ENCODE measurements at regions not wholly inside any gene's neighbourhood (a gene's known extent, or its start where the extent isn't known, plus 50 kb on each side); places are given as distances from the start of the nearest gene placed in this dataset.

DNA sequence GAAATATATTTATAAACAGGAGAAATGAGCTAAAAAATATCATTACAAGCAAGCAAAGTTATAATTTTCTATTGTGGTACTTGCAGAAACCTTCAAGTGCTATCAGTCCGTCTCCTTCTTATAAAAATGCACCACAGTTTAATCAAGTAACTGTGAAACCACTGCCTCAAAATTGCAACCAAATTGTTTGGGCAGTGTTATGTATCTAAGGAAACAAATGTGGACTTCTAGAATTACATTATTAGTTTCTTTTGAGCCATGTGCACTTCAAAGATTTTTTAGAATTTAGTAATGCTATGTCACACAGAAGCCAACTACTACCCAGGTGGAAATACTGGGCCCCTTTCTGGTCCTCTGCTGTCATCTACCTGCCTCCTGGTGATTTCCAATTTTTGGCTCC is 495.6 kb downstream of the NYAP2 start:
- H3K36me3 ChIP-seq (ENCODE audit: control insufficient read depth, low read depth, low read length), result no peaks in the 10 kb centered on the region
- H3K9ac ChIP-seq (ENCODE audit: low read length), result no peak overlapping the region
- H3K4me3 ChIP-seq (ENCODE audit: low read length), result no peak overlapping the region
- H3K4me1 ChIP-seq (ENCODE audit: control insufficient read depth, low read depth, low read length), result no peaks in the 10 kb centered on the region
- no peak overlapping the region for H3K27ac ChIP-seq (ENCODE audit: low read length)
- no peaks in the 10 kb centered on the region for H3K9me3 ChIP-seq (ENCODE audit: control insufficient read depth, low read depth, low read length)
- no peaks in the 10 kb centered on the region for H3K27me3 ChIP-seq (ENCODE audit: control insufficient read depth, insufficient read depth, low read length)

DNA sequence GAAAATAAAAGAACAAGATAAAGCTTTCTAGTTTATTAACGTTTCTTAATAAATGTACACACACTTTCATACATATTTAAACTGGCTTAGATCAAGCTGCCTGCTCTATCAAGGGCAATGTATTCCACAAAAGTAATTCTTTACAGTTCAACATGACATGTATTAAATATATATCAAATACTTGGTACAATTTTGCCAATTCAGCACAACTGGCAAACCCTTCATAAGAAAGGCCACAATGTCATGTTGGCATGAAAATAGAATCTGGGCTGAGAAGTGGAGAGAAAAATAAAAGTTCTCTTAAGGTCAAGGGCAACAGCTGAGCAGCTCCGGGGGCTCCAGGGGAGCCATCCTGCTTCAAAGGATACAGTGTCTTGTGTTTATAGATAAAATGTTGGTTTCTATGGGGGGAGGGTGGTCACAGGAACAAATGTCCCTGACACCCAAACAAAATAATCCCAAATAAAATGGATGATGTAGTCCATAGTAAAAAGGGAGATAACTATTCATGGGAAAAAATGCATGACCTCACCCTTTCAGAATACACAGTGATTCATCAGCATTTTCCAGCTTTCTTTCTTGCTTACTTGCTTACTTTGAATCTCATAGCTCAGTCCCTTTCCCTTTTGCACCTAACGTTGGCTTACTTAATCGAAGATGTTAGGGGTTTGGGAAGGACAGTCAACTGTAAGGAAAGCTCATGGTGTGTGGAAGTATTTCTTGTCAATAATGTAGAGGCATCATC is 494.9 kb downstream of the NYAP2 start:
- H3K27ac ChIP-seq (ENCODE audit: low read length), result no peak overlapping the region
- H3K4me1 ChIP-seq (ENCODE audit: control insufficient read depth, low read depth, low read length), result no peaks in the 10 kb centered on the region
- H3K36me3 ChIP-seq (ENCODE audit: control insufficient read depth, low read depth, low read length), result no peaks in the 10 kb centered on the region
- H3K4me3 ChIP-seq (ENCODE audit: low read length), result no peak overlapping the region
- no peaks in the 10 kb centered on the region for H3K9me3 ChIP-seq (ENCODE audit: control insufficient read depth, low read depth, low read length)
- no peaks in the 10 kb centered on the region for H3K27me3 ChIP-seq (ENCODE audit: control insufficient read depth, insufficient read depth, low read length)
- H3K9ac ChIP-seq (ENCODE audit: low read length), result no peak overlapping the region

DNA sequence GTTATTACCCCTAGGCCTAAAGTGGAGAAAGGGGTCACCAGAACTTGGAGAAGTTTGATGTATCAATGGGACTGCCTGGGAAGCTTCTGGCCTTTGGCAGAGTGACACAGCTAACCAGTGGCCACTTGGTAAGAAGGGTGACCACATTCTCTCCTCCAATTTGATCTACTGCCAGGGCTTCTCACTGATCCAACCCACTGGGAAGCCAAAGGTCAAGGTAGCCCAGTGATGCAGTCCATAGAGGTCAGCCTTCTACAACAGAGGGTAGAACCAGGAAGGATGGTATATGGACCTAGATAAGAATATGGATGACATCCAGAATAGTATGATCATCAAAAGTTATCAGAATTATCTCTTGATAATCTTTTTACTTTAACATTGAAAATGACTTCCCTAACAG is 493.6 kb downstream of the NYAP2 start:
- Histone ChIP-seq H3K9me3 (ENCODE audit: control insufficient read depth, low read depth, low read length) (no peaks in the 10 kb centered on the region), H3K27me3 (ENCODE audit: control insufficient read depth, insufficient read depth, low read length) (no peaks in the 10 kb centered on the region), H3K36me3 (ENCODE audit: control insufficient read depth, low read depth, low read length) (no peaks in the 10 kb centered on the region), H3K9ac (ENCODE audit: low read length) (no peak overlapping the region), H3K4me1 (ENCODE audit: control insufficient read depth, low read depth, low read length) (no peaks in the 10 kb centered on the region), H3K27ac (ENCODE audit: low read length) (no peak overlapping the region), H3K4me3 (ENCODE audit: low read length) (no peak overlapping the region)

DNA sequence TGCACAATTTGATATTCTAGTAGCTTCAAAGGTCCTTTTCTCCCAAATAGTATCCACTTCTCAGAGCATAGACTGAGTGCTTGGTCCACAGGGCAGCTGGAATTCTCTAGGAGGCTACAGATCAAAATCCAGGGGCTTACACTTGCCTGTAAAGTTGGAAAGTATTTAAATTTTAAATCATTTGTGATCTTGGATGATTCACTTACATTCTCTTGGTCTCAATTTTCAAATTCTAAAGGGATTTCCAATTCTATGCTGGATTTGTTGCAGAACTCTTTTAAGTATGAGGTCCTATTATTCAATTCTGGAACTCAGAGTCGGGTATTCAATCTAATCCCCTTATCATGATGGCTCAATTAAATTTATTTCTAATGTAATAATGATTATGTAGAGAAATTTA is 492.3 kb downstream of the NYAP2 start:
- Histone ChIP-seq H3K4me3 (ENCODE audit: low read length) (no peak overlapping the region), H3K36me3 (ENCODE audit: control insufficient read depth, low read depth, low read length) (no peaks in the 10 kb centered on the region), H3K9me3 (ENCODE audit: control insufficient read depth, low read depth, low read length) (no peaks in the 10 kb centered on the region), H3K27ac (ENCODE audit: low read length) (no peak overlapping the region), H3K27me3 (ENCODE audit: control insufficient read depth, insufficient read depth, low read length) (no peaks in the 10 kb centered on the region), H3K9ac (ENCODE audit: low read length) (no peak overlapping the region), H3K4me1 (ENCODE audit: control insufficient read depth, low read depth, low read length) (no peaks in the 10 kb centered on the region)

DNA sequence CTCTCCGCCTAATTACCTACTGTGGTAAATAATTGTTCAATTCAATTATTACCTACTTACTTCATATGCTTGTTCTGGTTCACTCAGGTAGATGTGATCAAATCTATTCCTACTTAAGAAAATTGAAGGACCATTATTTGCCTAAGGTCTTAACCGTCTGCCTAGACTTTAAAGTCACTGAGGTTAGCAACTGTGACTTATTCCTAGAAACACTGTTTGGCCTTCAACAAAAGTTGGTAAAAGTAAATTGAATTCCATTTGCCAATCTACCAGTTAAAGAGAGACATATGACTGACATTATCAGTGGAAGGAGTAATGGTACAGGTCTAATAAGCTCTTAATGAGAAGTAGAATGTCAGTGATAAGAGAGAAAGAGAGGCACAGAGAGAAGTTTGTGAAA is 491.5 kb downstream of the NYAP2 start:
- no peaks in the 10 kb centered on the region for H3K4me1 ChIP-seq (ENCODE audit: control insufficient read depth, low read depth, low read length)
- no peak overlapping the region for H3K27ac ChIP-seq (ENCODE audit: low read length)
- no peaks in the 10 kb centered on the region for H3K27me3 ChIP-seq (ENCODE audit: control insufficient read depth, insufficient read depth, low read length)
- no peak overlapping the region for H3K4me3 ChIP-seq (ENCODE audit: low read length)
- no peak overlapping the region for H3K9ac ChIP-seq (ENCODE audit: low read length)
- no peaks in the 10 kb centered on the region for H3K9me3 ChIP-seq (ENCODE audit: control insufficient read depth, low read depth, low read length)
- H3K36me3 ChIP-seq (ENCODE audit: control insufficient read depth, low read depth, low read length), result no peaks in the 10 kb centered on the region

DNA sequence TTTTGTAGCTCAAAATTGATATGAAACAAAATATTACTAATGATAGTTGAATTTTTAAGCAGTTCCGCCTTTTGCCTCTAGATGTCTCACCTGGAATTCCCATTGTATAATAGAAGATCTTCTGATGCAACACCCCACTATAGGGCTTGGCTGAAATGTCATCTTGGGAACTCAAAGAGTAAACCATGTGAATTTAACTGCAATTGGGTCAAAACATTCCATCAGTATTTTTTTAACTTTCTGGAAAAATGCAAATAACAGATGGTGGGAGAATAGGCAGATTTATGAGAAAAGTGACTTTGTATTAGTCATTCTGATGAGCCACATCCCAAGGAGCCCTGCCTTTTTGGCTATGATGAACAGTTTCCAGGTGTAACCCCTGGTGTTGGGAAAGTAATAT is 489.9 kb downstream of the NYAP2 start:
- Histone ChIP-seq H3K27ac (ENCODE audit: low read length) (no peak overlapping the region), H3K9ac (ENCODE audit: low read length) (no peak overlapping the region), H3K36me3 (ENCODE audit: control insufficient read depth, low read depth, low read length) (no peaks in the 10 kb centered on the region), H3K9me3 (ENCODE audit: control insufficient read depth, low read depth, low read length) (no peaks in the 10 kb centered on the region), H3K4me3 (ENCODE audit: low read length) (no peak overlapping the region), H3K4me1 (ENCODE audit: control insufficient read depth, low read depth, low read length) (no peaks in the 10 kb centered on the region), H3K27me3 (ENCODE audit: control insufficient read depth, insufficient read depth, low read length) (no peaks in the 10 kb centered on the region)

DNA sequence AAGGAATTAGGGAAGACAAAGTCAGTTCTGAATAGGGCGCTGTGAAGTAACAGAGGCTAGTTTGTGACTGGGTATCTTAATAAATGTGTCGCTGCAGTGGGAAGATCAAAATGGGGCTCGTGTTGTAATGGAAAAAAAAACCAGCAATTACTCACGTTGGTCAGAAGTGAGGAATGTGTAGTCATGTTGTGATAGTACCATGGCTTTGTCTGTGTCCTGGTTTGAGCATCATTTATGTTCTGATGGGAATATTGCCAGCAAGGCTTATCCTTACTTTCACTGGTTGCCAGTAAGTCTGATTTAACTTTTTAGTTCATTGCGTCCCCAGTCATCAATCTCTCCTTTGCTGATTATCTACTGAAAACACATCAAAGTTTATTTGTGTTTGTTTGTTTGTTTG is 467.6 kb downstream of the NYAP2 start:
- H3K27ac ChIP-seq (ENCODE audit: low read length), result no peak overlapping the region
- no peaks in the 10 kb centered on the region for H3K27me3 ChIP-seq (ENCODE audit: control insufficient read depth, insufficient read depth, low read length)
- H3K9me3 ChIP-seq (ENCODE audit: control insufficient read depth, low read depth, low read length), result no peaks in the 10 kb centered on the region
- no peak overlapping the region for H3K9ac ChIP-seq (ENCODE audit: low read length)
- no peak overlapping the region for H3K4me3 ChIP-seq (ENCODE audit: low read length)
- H3K4me1 ChIP-seq (ENCODE audit: control insufficient read depth, low read depth, low read length), result no peaks in the 10 kb centered on the region
- no peaks in the 10 kb centered on the region for H3K36me3 ChIP-seq (ENCODE audit: control insufficient read depth, low read depth, low read length)

DNA sequence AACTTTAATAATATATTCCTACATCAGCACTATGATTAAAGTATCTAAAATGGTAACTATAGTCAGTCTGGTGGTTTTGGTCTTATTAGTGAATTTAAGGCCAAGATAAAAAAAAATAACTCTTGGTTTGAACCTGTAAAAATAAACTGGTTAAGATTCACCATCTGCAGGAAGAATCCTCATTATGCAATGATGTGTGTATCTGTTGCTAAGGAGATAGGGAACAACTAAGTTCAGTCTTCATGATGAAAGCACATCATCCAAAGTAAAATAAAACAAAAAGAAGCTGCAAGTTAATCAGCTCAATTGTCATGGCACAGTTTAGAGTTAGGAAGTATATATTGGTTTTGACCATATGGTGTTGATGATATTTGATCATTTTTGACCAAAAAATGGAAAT is 466.0 kb downstream of the NYAP2 start:
- Histone ChIP-seq H3K27ac (ENCODE audit: low read length) (no peak overlapping the region), H3K27me3 (ENCODE audit: control insufficient read depth, insufficient read depth, low read length) (no peaks in the 10 kb centered on the region), H3K9ac (ENCODE audit: low read length) (no peak overlapping the region), H3K4me1 (ENCODE audit: control insufficient read depth, low read depth, low read length) (no peaks in the 10 kb centered on the region), H3K4me3 (ENCODE audit: low read length) (no peak overlapping the region), H3K9me3 (ENCODE audit: control insufficient read depth, low read depth, low read length) (no peaks in the 10 kb centered on the region), H3K36me3 (ENCODE audit: control insufficient read depth, low read depth, low read length) (no peaks in the 10 kb centered on the region)

DNA sequence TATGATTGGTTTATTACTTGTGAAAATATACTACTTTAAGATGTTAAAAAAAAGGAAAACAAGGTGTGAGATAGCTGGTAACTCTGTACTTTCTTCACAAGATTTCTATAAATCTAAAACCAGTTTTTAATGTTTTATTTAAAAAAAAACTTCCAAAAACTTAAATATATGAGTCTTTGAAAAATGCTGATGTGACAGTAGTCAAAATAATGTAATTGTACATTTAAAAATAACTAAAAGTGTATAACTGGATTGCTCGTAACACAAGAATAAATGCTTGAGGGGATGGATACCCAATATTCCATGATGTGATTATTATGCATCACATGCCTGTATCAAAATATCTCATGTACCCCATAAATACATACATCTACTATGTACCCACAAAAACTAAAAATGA is 464.9 kb downstream of the NYAP2 start:
- H3K9ac ChIP-seq (ENCODE audit: low read length), result no peak overlapping the region
- H3K4me3 ChIP-seq (ENCODE audit: low read length), result no peak overlapping the region
- H3K27me3 ChIP-seq (ENCODE audit: control insufficient read depth, insufficient read depth, low read length), result no peaks in the 10 kb centered on the region
- no peaks in the 10 kb centered on the region for H3K36me3 ChIP-seq (ENCODE audit: control insufficient read depth, low read depth, low read length)
- H3K27ac ChIP-seq (ENCODE audit: low read length), result no peak overlapping the region
- no peaks in the 10 kb centered on the region for H3K4me1 ChIP-seq (ENCODE audit: control insufficient read depth, low read depth, low read length)
- H3K9me3 ChIP-seq (ENCODE audit: control insufficient read depth, low read depth, low read length), result no peaks in the 10 kb centered on the region

DNA sequence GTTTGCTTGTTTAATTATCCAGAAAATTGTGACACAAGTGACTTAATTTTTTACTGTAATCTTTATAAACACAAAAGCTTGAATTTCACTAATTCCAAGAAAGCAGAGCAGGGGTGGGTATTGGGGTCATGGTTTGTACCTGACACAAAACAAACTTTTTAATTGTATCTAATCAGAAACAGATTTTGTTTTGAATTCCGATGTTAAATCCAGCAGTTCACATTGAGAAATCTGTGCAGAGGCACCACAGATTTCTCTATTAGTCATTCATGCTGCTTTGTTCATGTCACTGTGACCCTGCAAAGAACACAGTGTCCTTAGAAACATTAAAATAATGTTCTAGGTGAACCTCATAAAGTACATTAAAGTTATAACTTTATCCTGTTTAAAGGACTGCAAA is 443.4 kb downstream of the NYAP2 start:
- no peaks in the 10 kb centered on the region for H3K27me3 ChIP-seq (ENCODE audit: control insufficient read depth, insufficient read depth, low read length)
- H3K9me3 ChIP-seq (ENCODE audit: control insufficient read depth, low read depth, low read length), result no peaks in the 10 kb centered on the region
- H3K4me3 ChIP-seq (ENCODE audit: low read length), result no peak overlapping the region

DNA sequence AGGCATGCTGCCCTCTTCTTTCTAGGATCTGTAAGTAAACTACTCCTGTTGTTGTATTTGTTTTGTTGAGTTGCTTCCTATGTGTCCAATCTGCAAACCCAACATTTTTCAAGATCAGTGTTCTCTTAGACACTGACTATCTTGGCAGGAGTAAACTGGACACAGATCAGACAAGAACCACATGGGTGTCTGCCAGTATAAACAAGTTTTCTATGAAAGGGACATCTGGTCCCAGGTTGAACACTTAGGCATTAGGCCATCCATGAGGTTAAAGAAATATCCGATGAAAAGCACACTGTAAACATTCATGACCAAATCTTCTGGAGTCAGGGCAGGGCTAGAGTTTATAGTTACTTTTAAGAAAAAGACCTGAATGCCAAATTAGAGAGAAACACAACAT is 441.8 kb downstream of the NYAP2 start:
- H3K27ac ChIP-seq (ENCODE audit: low read length), result no peak overlapping the region
- no peaks in the 10 kb centered on the region for H3K36me3 ChIP-seq (ENCODE audit: control insufficient read depth, low read depth, low read length)
- H3K27me3 ChIP-seq (ENCODE audit: control insufficient read depth, insufficient read depth, low read length), result no peaks in the 10 kb centered on the region
- no peaks in the 10 kb centered on the region for H3K4me1 ChIP-seq (ENCODE audit: control insufficient read depth, low read depth, low read length)
- H3K9me3 ChIP-seq (ENCODE audit: control insufficient read depth, low read depth, low read length), result no peaks in the 10 kb centered on the region
- H3K9ac ChIP-seq (ENCODE audit: low read length), result no peak overlapping the region
- H3K4me3 ChIP-seq (ENCODE audit: low read length), result no peak overlapping the region

More for the DNA sequence above, 443.4 kb downstream of the NYAP2 start:
- no peaks in the 10 kb centered on the region for H3K36me3 ChIP-seq (ENCODE audit: control insufficient read depth, low read depth, low read length)
- H3K9ac ChIP-seq (ENCODE audit: low read length), result no peak overlapping the region
- H3K27ac ChIP-seq (ENCODE audit: low read length), result no peak overlapping the region
- no peaks in the 10 kb centered on the region for H3K4me1 ChIP-seq (ENCODE audit: control insufficient read depth, low read depth, low read length)

DNA sequence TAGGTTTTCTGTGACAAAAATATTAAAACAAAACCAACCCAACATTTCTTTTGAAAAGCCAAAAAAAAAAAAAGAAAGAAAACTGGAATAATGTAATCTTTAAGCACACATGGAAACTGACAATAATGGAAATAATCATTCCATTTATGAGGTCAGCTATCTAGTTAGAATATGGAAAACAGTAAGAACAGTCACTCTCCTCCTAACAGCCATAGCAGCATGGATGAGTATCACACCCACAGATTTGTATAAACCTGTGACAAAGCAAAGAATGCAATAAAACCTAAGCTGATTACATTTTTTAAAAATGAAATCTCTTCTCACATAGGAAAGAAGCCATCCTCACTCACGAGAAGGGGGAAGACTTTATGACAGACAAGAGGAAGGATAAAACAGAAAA is 437.8 kb downstream of the NYAP2 start:
- Histone ChIP-seq H3K36me3 (ENCODE audit: control insufficient read depth, low read depth, low read length) (no peaks in the 10 kb centered on the region), H3K4me1 (ENCODE audit: control insufficient read depth, low read depth, low read length) (no peaks in the 10 kb centered on the region), H3K9ac (ENCODE audit: low read length) (no peak overlapping the region), H3K9me3 (ENCODE audit: control insufficient read depth, low read depth, low read length) (no peaks in the 10 kb centered on the region), H3K27me3 (ENCODE audit: control insufficient read depth, insufficient read depth, low read length) (no peaks in the 10 kb centered on the region), H3K27ac (ENCODE audit: low read length) (no peak overlapping the region), H3K4me3 (ENCODE audit: low read length) (no peak overlapping the region)
